ENCODE measurements at regions not wholly inside any gene's neighbourhood (a gene's known extent, or its start where the extent isn't known, plus 50 kb on each side); places are given as distances from the start of the nearest gene placed in this dataset.

DNA sequence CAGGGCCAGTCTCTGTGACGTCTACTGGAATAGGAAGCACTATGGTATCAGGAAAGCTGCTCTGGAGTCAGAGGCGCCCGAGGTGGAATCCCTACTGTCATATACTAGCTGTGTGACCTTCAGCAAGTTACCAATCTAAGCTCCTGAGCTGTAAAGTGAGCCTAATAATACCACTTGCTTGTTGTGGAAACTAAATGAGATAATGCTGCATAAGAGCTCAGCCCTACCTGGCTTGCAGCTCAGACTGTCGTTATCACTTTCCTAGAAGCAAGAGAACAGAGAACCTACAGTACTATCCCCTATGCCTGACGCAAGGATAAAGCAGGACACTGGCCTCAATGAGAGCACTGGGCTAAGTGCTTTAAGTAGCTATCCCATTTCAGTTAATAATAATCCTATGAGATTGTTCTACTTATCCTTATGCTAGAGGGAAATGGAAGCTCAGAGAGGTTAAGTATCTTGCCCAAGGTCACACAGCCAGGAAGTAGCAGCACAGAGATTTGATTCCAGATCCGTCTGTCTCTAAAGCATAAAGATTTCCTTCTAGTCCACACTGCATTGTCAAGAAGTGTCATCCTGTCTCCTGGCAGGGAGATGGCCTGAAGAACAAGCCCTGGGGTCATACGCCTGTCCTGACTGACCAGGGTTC, 195.2 kb downstream of the TLE3 start:
- Histone ChIP-seq H2BK15ac (ENCODE audit: low read depth, low read length) (no peak overlapping the region), H3K18ac (ENCODE audit: low read depth, low read length) (no peak overlapping the region), H3K4ac (ENCODE audit: low read depth, low read length) (no peak overlapping the region), H3K79me1 (ENCODE audit: low read depth in 1 of 2, low read length in 2 of 2) (no peaks in the 10 kb centered on the region), H3K9me1 (ENCODE audit: insufficient read depth, low read length) (no peaks in the 10 kb centered on the region), H3K23ac (ENCODE audit: low read depth, low read length) (no peak overlapping the region), H2AK9ac (replicated peaks; ENCODE audit: low read depth, low read length, poor library complexity) (no peak overlapping the region), H2BK20ac (ENCODE audit: low read depth, low read length) (no peak overlapping the region), H3K4me3 (ENCODE audit: insufficient read depth, low read depth, low read length) (no peak overlapping the region), H2AK5ac (ENCODE audit: low read depth, low read length) (no peak overlapping the region; the same call in 1 of the 2 replicates), H4K20me1 (ENCODE audit: insufficient read depth, low read length) (no peaks in the 10 kb centered on the region), H3K27me3 (ENCODE audit: control insufficient read depth, insufficient read depth, low read length) (peaks cover 13% of the 10 kb centered on the region), H3K9me3 (ENCODE audit: control insufficient read depth, insufficient read depth, low read length) (no peaks in the 10 kb centered on the region), H2BK120ac (ENCODE audit: low read depth, low read length) (no peak overlapping the region), H4K91ac (ENCODE audit: insufficient read depth, low read depth, low read length) (no peak overlapping the region), H3K27ac (ENCODE audit: insufficient read depth, low read length) (no peak overlapping the region), H2AFZ (replicated peaks; ENCODE audit: low read length, poor library complexity) (no peak overlapping the region), H3K36me3 (ENCODE audit: control insufficient read depth, insufficient read depth, low read length) (no peaks in the 10 kb centered on the region), H4K8ac (ENCODE audit: low read depth in 2 of 2, low read length in 2 of 2) (no peak overlapping the region), H3K9ac (ENCODE audit: low read depth, low read length) (no peak overlapping the region), H3K4me1 (ENCODE audit: control insufficient read depth, insufficient read depth, low read length) (peaks cover 11% of the 10 kb centered on the region), H4K5ac (ENCODE audit: low read depth, low read length) (no peak overlapping the region), H3K4me2 (ENCODE audit: low read depth, low read length) (no peak overlapping the region), H2BK5ac (ENCODE audit: low read depth, low read length, poor library complexity, severe bottlenecking) (no peak overlapping the region), H3K14ac (replicated peaks; ENCODE audit: low read depth, low read length) (no peak overlapping the region), H3K56ac (ENCODE audit: extremely low read depth, insufficient read depth, low read length) (no peak overlapping the region)
- WGBS, 2 experiments (ENCODE audit: extremely low coverage in 2 of 2, insufficient read length in 1 of 2) = 38% methylated on average over 1 of the region's 7 CpGs; no CpG with 5 or more reads in 1 of the 2 experiments
- intact Hi-C loops (cut with micrococcal nuclease) = loop anchor here (5.0 kb wide), 1 partner anchor 40 kb away; no protein-coding TSS in a partner anchor
- in situ Hi-C loops (cut with MboI; ENCODE audit: low sequenced_read_pairs) = no loop called here
- BruUV-seq (replicated peaks) = no TSS peak
- CTCF ChIA-PET = no interaction called here
- DNase-seq = no peak
- TF ChIP-seq, protein P1, sequence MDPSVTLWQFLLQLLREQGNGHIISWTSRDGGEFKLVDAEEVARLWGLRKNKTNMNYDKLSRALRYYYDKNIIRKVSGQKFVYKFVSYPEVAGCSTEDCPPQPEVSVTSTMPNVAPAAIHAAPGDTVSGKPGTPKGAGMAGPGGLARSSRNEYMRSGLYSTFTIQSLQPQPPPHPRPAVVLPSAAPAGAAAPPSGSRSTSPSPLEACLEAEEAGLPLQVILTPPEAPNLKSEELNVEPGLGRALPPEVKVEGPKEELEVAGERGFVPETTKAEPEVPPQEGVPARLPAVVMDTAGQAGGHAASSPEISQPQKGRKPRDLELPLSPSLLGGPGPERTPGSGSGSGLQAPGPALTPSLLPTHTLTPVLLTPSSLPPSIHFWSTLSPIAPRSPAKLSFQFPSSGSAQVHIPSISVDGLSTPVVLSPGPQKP (IDR thresholded peaks at IDR 0.05; ENCODE audit: borderline replicate concordance, low read depth, low read length) = no peak
- TF ChIP-seq FOS (IDR thresholded peaks at IDR 0.05; ENCODE audit: low read depth, low read length) (no peak), RFX5 (IDR thresholded peaks at IDR 0.05; ENCODE audit: low read depth, low read length) (no peak)
- POLR2A ChIA-PET (ENCODE audit: unreplicated experiment) = no interaction called here
- dilution Hi-C loops (cut with HindIII; ENCODE audit: low sequenced_read_pairs, unreplicated experiment) = no loop called here
- ATAC-seq (ENCODE audit: low read depth) = no peak
